ENCODE measurements at regions not wholly inside any gene's neighbourhood (a gene's known extent, or its start where the extent isn't known, plus 50 kb on each side); places are given as distances from the start of the nearest gene placed in this dataset.

DNA sequence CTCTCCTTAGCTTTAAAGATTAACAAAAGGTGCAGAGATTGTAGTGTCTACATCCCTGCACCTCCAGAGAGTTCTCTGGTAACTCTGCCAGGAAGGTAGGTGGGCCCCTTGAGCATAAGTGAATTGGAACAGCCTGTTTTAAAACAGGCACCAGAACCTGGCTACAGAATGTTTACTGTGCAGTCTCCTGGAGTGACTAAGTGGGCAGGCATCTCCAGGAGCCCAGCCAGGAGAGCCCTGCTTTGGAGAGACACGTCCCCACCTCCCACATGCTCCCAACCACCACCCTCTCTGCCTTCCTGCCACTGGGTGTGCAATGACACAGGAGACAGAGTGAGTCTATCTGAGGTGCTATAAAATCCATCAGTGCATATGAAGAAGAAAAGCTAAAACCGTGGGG lies 110.3 kb upstream of the EYA4 start:
- dilution Hi-C loops (cut with MboI; ENCODE audit: extremely low pct_ligation_motif_present, low sequenced_read_pairs) = no loop called here
- Histone ChIP-seq H3K4me1 (ENCODE audit: control insufficient read depth, extremely low read depth, insufficient read depth, low read length) (no peaks in the 10 kb centered on the region), H2AFZ (ENCODE audit: low read depth, low read length) (no peak overlapping the region), H3K27ac (ENCODE audit: insufficient read depth, low read depth, low read length) (no peak overlapping the region), H3K9me3 (replicated peaks; ENCODE audit: control insufficient read depth, insufficient read depth, low read length) (no peaks in the 10 kb centered on the region), H3K9ac (replicated peaks; ENCODE audit: extremely low read depth, insufficient read depth, low read length) (no peak overlapping the region), H3K36me3 (ENCODE audit: control insufficient read depth in 2 of 2, extremely low read depth in 1 of 2, insufficient read depth in 2 of 2, low read length in 2 of 2) (no peaks in the 10 kb centered on the region), H3K4me2 (ENCODE audit: insufficient read depth, low read length) (no peak overlapping the region), H3K27me3 (ENCODE audit: control insufficient read depth in 2 of 2, insufficient read depth in 2 of 2, low read length in 2 of 2) (no peaks in the 10 kb centered on the region), H4K20me1 (replicated peaks; ENCODE audit: control insufficient read depth, extremely low read depth, insufficient read depth, low read length) (no peaks in the 10 kb centered on the region), H3K9me1 (replicated peaks; ENCODE audit: control insufficient read depth, extremely low read depth, insufficient read depth, low read length) (no peaks in the 10 kb centered on the region), H3K4me3 (replicated peaks in 1 of 3; ENCODE audit: insufficient read depth in 1 of 3, low read depth in 1 of 3, low read length in 3 of 3) (no peak overlapping the region), H3K79me2 (ENCODE audit: control insufficient read depth, insufficient read depth, low read length) (no peaks in the 10 kb centered on the region)
- BruUV-seq (replicated peaks) = no TSS peak
- intact Hi-C loops (cut with micrococcal nuclease) = no loop called here
- TF ChIP-seq CTCF (IDR thresholded peaks at IDR 0.05; ENCODE audit: extremely low read depth in 1 of 2, insufficient read depth in 1 of 2, low read depth in 1 of 2, low read length in 2 of 2) (no peak), MYC (IDR thresholded peaks at IDR 0.05; ENCODE audit: low read depth, low read length) (no peak), FOS (IDR thresholded peaks at IDR 0.05; ENCODE audit: borderline replicate concordance, insufficient read depth, low read length) (no peak), GATA2 (IDR thresholded peaks at IDR 0.05; ENCODE audit: insufficient read depth, insufficient read length, low read depth, low read length) (no peak), JUN (IDR thresholded peaks at IDR 0.05; ENCODE audit: borderline replicate concordance, insufficient read depth, insufficient read length, low read depth) (no peak), EZH2 (IDR thresholded peaks at IDR 0.05; ENCODE audit: borderline replicate concordance, low read depth, low read length, severe bottlenecking) (no peak), MAX (IDR thresholded peaks at IDR 0.05; ENCODE audit: insufficient read depth, insufficient read length) (no peak), POLR2A (IDR thresholded peaks at IDR 0.05; ENCODE audit: low read depth, low read length) (no peak), POLR2AphosphoS5 (IDR thresholded peaks at IDR 0.05; ENCODE audit: insufficient read depth, low read depth, low read length) (no peak)
- ChIA-PET POLR2A (no interaction called here), CTCF (no interaction called here)
- DNase-seq (ENCODE audit: low read depth, low spot score) (no peak), FAIRE-seq (no peak)

Data from endothelial cell of umbilical vein (primary cell).